Hippocampal formation (tissue), 2 donors: ENCODE measurements at regions not wholly inside any gene's neighbourhood (a gene's known extent, or its start where the extent isn't known, plus 50 kb on each side); places are given as distances from the start of the nearest gene placed in this dataset.

ENCODE experiments used
- DNase-seq, 2 donors: peaks; one replicate each; lab custom pipeline; 2025; lab: John Stamatoyannopoulos, UW

- DNase-seq, result no peak
Observed at GRCh38 chr5:56549096-56549886, 266.1 kb upstream of the MAP3K1 start.

- no peak for DNase-seq
Observed at GRCh38 chr5:56545016-56545415, 270.3 kb upstream of the MAP3K1 start.

GRCh38 chr5:56543441-56544388, 271.6 kb upstream of the MAP3K1 start:
- no peak for DNase-seq

- DNase-seq, result no peak
Observed at GRCh38 chr5:56540266-56540665, 275.1 kb upstream of the MAP3K1 start.

- DNase-seq, result no peak
Observed at GRCh38 chr5:56538580-56538979, 276.8 kb upstream of the MAP3K1 start.

GRCh38 chr5:56535347-56535746, 280.0 kb upstream of the MAP3K1 start:
- no peak for DNase-seq

GRCh38 chr5:56534102-56534829, 281.1 kb upstream of the MAP3K1 start:
- no peak for DNase-seq

- peak in 1 of 2 donors; percentile 4 for DNase-seq
Observed at GRCh38 chr5:56532466-56532865, 282.9 kb upstream of the MAP3K1 start.

GRCh38 chr5:56530626-56531138, 284.7 kb upstream of the MAP3K1 start:
- no peak for DNase-seq

- DNase-seq, result no peak
Observed at GRCh38 chr5:56529666-56530430, 285.5 kb upstream of the MAP3K1 start.

GRCh38 chr5:56527174-56527573, 288.2 kb upstream of the MAP3K1 start:
- no peak for DNase-seq

- no peak for DNase-seq
Observed at GRCh38 chr5:56525113-56525512, 290.2 kb upstream of the MAP3K1 start.

GRCh38 chr5:56523790-56524575, 290.9 kb upstream of the ANKRD55 start:
- DNase-seq, result no peak

- DNase-seq, result no peak
Observed at GRCh38 chr5:56522960-56523359, 289.8 kb upstream of the ANKRD55 start.

GRCh38 chr5:56522169-56522568, 289.0 kb upstream of the ANKRD55 start:
- DNase-seq, result no peak

- no peak for DNase-seq
Observed at GRCh38 chr5:56520986-56521730, 288.0 kb upstream of the ANKRD55 start.

- no peak for DNase-seq
Observed at GRCh38 chr5:56518820-56519219, 285.7 kb upstream of the ANKRD55 start.

- no peak for DNase-seq
Observed at GRCh38 chr5:56517011-56517416, 283.9 kb upstream of the ANKRD55 start.

- no peak for DNase-seq
Observed at GRCh38 chr5:56516441-56516840, 283.3 kb upstream of the ANKRD55 start.

GRCh38 chr5:56516035-56516434, 282.9 kb upstream of the ANKRD55 start:
- DNase-seq, result no peak
